ENCODE measurements at regions not wholly inside any gene's neighbourhood (a gene's known extent, or its start where the extent isn't known, plus 50 kb on each side); places are given as distances from the start of the nearest gene placed in this dataset.
"Not testable (repeated sequence)": the region's sequence is repeated elsewhere in the genome, so short reads cannot be mapped to it uniquely, and the experiment has no call there.

- TF ChIP-seq, protein P1, sequence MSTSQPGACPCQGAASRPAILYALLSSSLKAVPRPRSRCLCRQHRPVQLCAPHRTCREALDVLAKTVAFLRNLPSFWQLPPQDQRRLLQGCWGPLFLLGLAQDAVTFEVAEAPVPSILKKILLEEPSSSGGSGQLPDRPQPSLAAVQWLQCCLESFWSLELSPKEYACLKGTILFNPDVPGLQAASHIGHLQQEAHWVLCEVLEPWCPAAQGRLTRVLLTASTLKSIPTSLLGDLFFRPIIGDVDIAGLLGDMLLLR (CRISPR knock-in tag; IDR thresholded peaks at IDR 0.05): no peak
These were observed 266.2 kb upstream of the SEMA3C start (continued) for GRCh38 chr7:81185072-81185471.

DNA sequence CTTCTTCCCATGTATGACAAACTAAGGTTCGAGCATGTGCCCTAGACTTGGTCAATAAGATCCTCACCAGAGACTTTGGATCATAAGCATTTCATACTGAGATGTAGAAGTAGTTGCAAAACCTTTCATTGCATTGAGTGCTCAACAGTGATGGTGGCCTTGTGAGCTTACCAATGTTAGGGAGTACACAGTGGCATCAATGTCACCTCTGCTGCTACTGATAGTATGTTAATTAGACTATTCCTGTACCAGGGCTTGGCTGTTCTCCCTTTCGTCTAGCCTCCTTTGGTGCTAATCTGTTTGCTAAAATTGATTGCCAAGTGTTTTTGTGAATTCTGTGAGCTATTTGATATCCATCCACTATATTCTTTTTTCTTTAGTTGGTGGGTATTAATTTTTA is 264.5 kb upstream of the SEMA3C start:
- CTCF ChIA-PET (ENCODE audit: low intra/inter-chr PET ratio, low total read pairs): no interaction called here
- 42% methylated on average over 2 of the region's 2 CpGs for WGBS (ENCODE audit: low lambda C conversion rate)
- H4K20me1 ChIP-seq (ENCODE audit: insufficient read depth, low read length): no peaks in the 10 kb centered on the region
- DNase-seq (ENCODE audit: low spot score): no peak
- no peaks in the 10 kb centered on the region; the same call in 1 of the 2 replicates for H3K9me3 ChIP-seq (ENCODE audit: low read length)
- H3K27ac ChIP-seq (ENCODE audit: extremely low read length, insufficient read depth, low read length): no peak overlapping the region
- in situ Hi-C loops (cut with HindIII; ENCODE audit: extremely low pct_ligation_motif_present, low pct_unique_long_range_greater_than_20kb): no loop called here
- no peak overlapping the region for H3K9ac ChIP-seq (ENCODE audit: insufficient read depth, low read depth, low read length)
- ATAC-seq: no peak
- H3K79me2 ChIP-seq (ENCODE audit: insufficient read depth, low read length): no peaks in the 10 kb centered on the region
- peaks cover 11% of the 10 kb centered on the region; the same call in 1 of the 2 replicates for H3K4me1 ChIP-seq (ENCODE audit: insufficient read depth, low read length)
- no peak overlapping the region for H3K4me2 ChIP-seq (ENCODE audit: low read depth, low read length)
- intact Hi-C loops (cut with micrococcal nuclease; ENCODE audit: unreplicated experiment): no loop called here
- no peak for FAIRE-seq
- BruUV-seq (replicated peaks): no TSS peak
- no peaks in the 10 kb centered on the region; a peak in 1 of 5 replicates for H3K27me3 ChIP-seq (ENCODE audit: control insufficient read depth in 1 of 2, insufficient read depth in 2 of 2, low read length in 2 of 2)
- H3K4me3 ChIP-seq (replicated peaks in 1 of 3; ENCODE audit: insufficient read depth in 1 of 3, low read depth in 2 of 3, low read length in 3 of 3): no peak overlapping the region
- no peak overlapping the region for H2AFZ ChIP-seq (ENCODE audit: low read length)
- TF ChIP-seq FOXP1 (IDR thresholded peaks at IDR 0.05) (no peak), FOXP1 (CRISPR knock-in tag; IDR thresholded peaks at IDR 0.05) (no peak), TCF7 (IDR thresholded peaks at IDR 0.05; ENCODE audit: low read depth) (no peak)
- POLR2A ChIA-PET: no interaction called here
- H3K36me3 ChIP-seq (replicated peaks in 1 of 2; ENCODE audit: control insufficient read depth in 1 of 2, insufficient read depth in 2 of 2, low read length in 2 of 2): no peaks in the 10 kb centered on the region

GRCh38 chr7:81182056-81182455 is 263.2 kb upstream of the SEMA3C start:
- H3K9ac ChIP-seq (ENCODE audit: insufficient read depth, low read depth, low read length); H3K36me3 ChIP-seq (replicated peaks in 1 of 2; ENCODE audit: control insufficient read depth in 1 of 2, insufficient read depth in 2 of 2, low read length in 2 of 2); BruUV-seq (replicated peaks); H3K9me3 ChIP-seq (ENCODE audit: low read length); CTCF ChIA-PET (ENCODE audit: low intra/inter-chr PET ratio, low total read pairs); FAIRE-seq; H4K20me1 ChIP-seq (ENCODE audit: insufficient read depth, low read length); intact Hi-C loops (cut with micrococcal nuclease; ENCODE audit: unreplicated experiment); H3K4me3 ChIP-seq (replicated peaks in 1 of 3; ENCODE audit: insufficient read depth in 1 of 3, low read depth in 2 of 3, low read length in 3 of 3); in situ Hi-C loops (cut with HindIII; ENCODE audit: extremely low pct_ligation_motif_present, low pct_unique_long_range_greater_than_20kb); H2AFZ ChIP-seq (ENCODE audit: low read length); H3K27me3 ChIP-seq (ENCODE audit: control insufficient read depth in 1 of 2, insufficient read depth in 2 of 2, low read length in 2 of 2); H3K79me2 ChIP-seq (ENCODE audit: insufficient read depth, low read length); DNase-seq (ENCODE audit: low spot score); ATAC-seq; POLR2A ChIA-PET; H3K4me2 ChIP-seq (ENCODE audit: low read depth, low read length); H3K27ac ChIP-seq (ENCODE audit: extremely low read length, insufficient read depth, low read length): not testable (repeated sequence)
- peaks cover 11% of the 10 kb centered on the region; the same call in 1 of the 2 replicates for H3K4me1 ChIP-seq (ENCODE audit: insufficient read depth, low read length)
- 55% methylated on average over 10 of the region's 10 CpGs for WGBS (ENCODE audit: low lambda C conversion rate)

Data from HepG2 (cell line).